MCF 10A (cell line): ENCODE measurements at regions not wholly inside any gene's neighbourhood (a gene's known extent, or its start where the extent isn't known, plus 50 kb on each side); places are given as distances from the start of the nearest gene placed in this dataset.

Source experiments
- BruUV-seq: library from RNA; stranded (reverse); fragments of 400-500 nt; replicated peaks from 2 replicates; lab custom pipeline; 2021; lab: Mats Ljungman, UMichigan
- CTCF ChIA-PET: fragments of 300-600 bp; sonication (Branson Sonifier 250); formaldehyde crosslinking; extraction: SDS; loops from one replicate; lab custom pipeline; 2021; ENCODE audit warnings: antibody characterized with exemption, inconsistent platforms; lab: Yijun Ruan, JAX
- POLR2A ChIA-PET: fragments of 300-600, 350-650 bp; sonication (Branson Sonifier 250); formaldehyde crosslinking; extraction: SDS; loops from one replicate; lab custom pipeline; 2020; ENCODE audit warnings: antibody characterized with exemption, inconsistent platforms; lab: Yijun Ruan, JAX
- DNase-seq: peaks from one replicate; pipeline ENCODE4 v3.0.0-alpha.2; 2018; ENCODE audit not compliant: unreplicated experiment
- H3K27ac Mint-ChIP-seq: one replicate; pipeline ENCODE4 v1.8.0; 2022; ENCODE audit warnings: mild to moderate bottlenecking, low read depth, mixed read lengths; ENCODE audit not compliant: unreplicated experiment
- H3K27me3 Mint-ChIP-seq: one replicate; pipeline ENCODE4 v1.8.0; 2022; ENCODE audit warnings: mixed read lengths; ENCODE audit not compliant: insufficient read depth, unreplicated experiment
- H3K36me3 Mint-ChIP-seq: one replicate; pipeline ENCODE4 v1.8.0; 2022; ENCODE audit warnings: mild to moderate bottlenecking, moderate library complexity, mixed read lengths; ENCODE audit not compliant: insufficient read depth, unreplicated experiment
- H3K4me1 Mint-ChIP-seq: one replicate; pipeline ENCODE4 v1.8.0; 2022; ENCODE audit warnings: mixed read lengths; ENCODE audit not compliant: insufficient read depth, unreplicated experiment
- H3K4me3 Mint-ChIP-seq: one replicate; pipeline ENCODE4 v1.8.0; 2022; ENCODE audit warnings: mild to moderate bottlenecking, moderate library complexity, mixed read lengths; ENCODE audit not compliant: unreplicated experiment
- H3K9me3 Mint-ChIP-seq: one replicate; pipeline ENCODE4 v1.8.0; 2022; ENCODE audit warnings: mixed read lengths; ENCODE audit not compliant: unreplicated experiment
- CTCF ChIP-seq: fragments of 200-600 bp; IDR thresholded peaks from one replicate; pipeline ENCODE4 v1.8.0; 2022; ENCODE audit warnings: antibody characterized with exemption, mild to moderate bottlenecking; ENCODE audit not compliant: unreplicated experiment
- intact Hi-C: fragments of 100-400 bp; cut with micrococcal nuclease; formaldehyde crosslinking; loops from 2 replicates; pipeline ENCODE4 v1.14.1; 2022

- Mint-ChIP-seq H3K9me3 (peaks cover 16% of the 10 kb centered on the region), H3K27ac (no peak overlapping the region), H3K27me3 (peaks cover 29% of the 10 kb centered on the region), H3K36me3 (no peaks in the 10 kb centered on the region), H3K4me1 (no peaks in the 10 kb centered on the region), H3K4me3 (no peak overlapping the region)
- CTCF ChIA-PET: interaction anchor here (2.3 kb wide), 1 partner anchor 48 kb away, joined by 10 read pairs; no protein-coding TSS in a partner anchor
- BruUV-seq: no TSS peak
- POLR2A ChIA-PET: interaction anchor here (0.7 kb wide), 1 partner anchor 17 kb away, joined by 3 read pairs; no protein-coding TSS in a partner anchor
- no peak for DNase-seq
- TF ChIP-seq CTCF: no peak
- intact Hi-C loops: no loop called here
Measured at GRCh38 chr7:98697083-98697482, 80.0 kb downstream of the NPTX2 start.

- no peak overlapping the region for H3K27ac Mint-ChIP-seq
- H3K36me3 Mint-ChIP-seq: no peaks in the 10 kb centered on the region
- H3K4me1 Mint-ChIP-seq: no peaks in the 10 kb centered on the region
- peaks cover 29% of the 10 kb centered on the region for H3K27me3 Mint-ChIP-seq
- intact Hi-C loops: no loop called here
- BruUV-seq: no TSS peak
- CTCF ChIA-PET: interaction anchor here (2.3 kb wide), 1 partner anchor 48 kb away, joined by 10 read pairs; no protein-coding TSS in a partner anchor
- TF ChIP-seq CTCF: no peak
- POLR2A ChIA-PET: interaction anchor here (0.7 kb wide), 1 partner anchor 17 kb away, joined by 3 read pairs; no protein-coding TSS in a partner anchor
- DNase-seq: no peak
- H3K9me3 Mint-ChIP-seq: peaks cover 14% of the 10 kb centered on the region
- no peak overlapping the region for H3K4me3 Mint-ChIP-seq
Measured at GRCh38 chr7:98697485-98698240, 80.6 kb downstream of the NPTX2 start.

- Mint-ChIP-seq H3K4me3 (no peak overlapping the region), H3K27ac (no peak overlapping the region), H3K4me1 (no peaks in the 10 kb centered on the region), H3K9me3 (peaks cover 14% of the 10 kb centered on the region), H3K27me3 (peaks cover 29% of the 10 kb centered on the region), H3K36me3 (no peaks in the 10 kb centered on the region)
- no peak for DNase-seq
- intact Hi-C loops: no loop called here
- no peak for TF ChIP-seq CTCF
- BruUV-seq: no TSS peak
- CTCF ChIA-PET: interaction anchor here (0.6 to 2.3 kb wide), 2 partner anchors 46 to 290 kb away, joined by 3 to 10 read pairs; no protein-coding TSS in a partner anchor
- POLR2A ChIA-PET: interaction anchor here (0.6 kb wide), 1 partner anchor 66 kb away, joined by 3 read pairs; no protein-coding TSS in a partner anchor
Measured at GRCh38 chr7:98698976-98699375, 81.9 kb downstream of the NPTX2 start.

- intact Hi-C loops: no loop called here
- BruUV-seq: no TSS peak
- Mint-ChIP-seq H3K9me3 (peaks cover 9% of the 10 kb centered on the region), H3K27me3 (peaks cover 29% of the 10 kb centered on the region), H3K36me3 (no peaks in the 10 kb centered on the region), H3K4me1 (no peaks in the 10 kb centered on the region), H3K4me3 (no peak overlapping the region), H3K27ac (no peak overlapping the region)
- no peak for DNase-seq
- POLR2A ChIA-PET: no interaction called here
- no peak for TF ChIP-seq CTCF
- CTCF ChIA-PET: no interaction called here
Measured at GRCh38 chr7:98700533-98700932, 83.4 kb downstream of the NPTX2 start.
